ENCODE measurements at regions not wholly inside any gene's neighbourhood (a gene's known extent, or its start where the extent isn't known, plus 50 kb on each side); places are given as distances from the start of the nearest gene placed in this dataset.

GRCh38 chr18:38074298-38074876 lies 508.8 kb upstream of the CELF4 start:
- DNase-seq (ENCODE audit: low spot score): no peak

DNA sequence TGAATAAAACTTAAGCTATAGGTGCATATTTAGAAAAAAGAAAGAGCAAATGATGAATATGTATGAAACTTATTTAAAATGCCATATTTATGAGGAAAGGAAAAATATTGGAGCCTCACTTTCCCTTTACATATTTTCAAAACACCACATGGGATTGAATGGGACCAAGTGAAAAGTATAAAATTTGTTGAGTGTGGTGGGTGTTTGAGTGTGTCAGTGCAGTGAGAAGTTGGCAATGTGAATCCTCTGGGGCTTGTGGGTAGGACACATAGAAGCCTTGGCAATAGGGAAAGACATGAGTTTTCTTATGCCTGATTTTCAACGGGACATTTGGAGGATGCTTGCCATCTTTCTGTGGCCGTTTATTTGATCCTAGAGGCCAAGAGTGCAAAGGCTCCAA lies 502.2 kb upstream of the CELF4 start:
- no peak for DNase-seq (ENCODE audit: low spot score)

DNA sequence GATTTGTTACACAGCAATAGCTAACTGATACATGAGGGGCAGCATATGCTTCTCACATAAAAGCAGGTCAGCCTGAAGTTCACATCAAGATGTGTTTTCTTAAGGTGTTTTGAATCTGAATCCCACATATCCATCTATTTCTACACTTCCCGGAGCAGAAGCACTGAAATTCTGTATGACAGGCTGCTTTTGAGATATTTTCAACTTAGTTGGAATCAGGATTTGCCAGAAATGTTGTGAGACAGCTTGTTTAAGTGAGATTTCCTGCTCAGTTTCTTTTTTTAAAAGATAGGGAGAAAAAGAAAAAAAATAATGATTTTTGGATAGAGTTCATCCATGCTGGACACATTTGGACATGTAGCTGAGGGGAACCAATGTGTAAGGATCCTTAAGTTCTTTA lies 501.5 kb upstream of the CELF4 start:
- DNase-seq (ENCODE audit: low spot score): no peak

GRCh38 chr18:38052879-38053590 lies 487.4 kb upstream of the CELF4 start:
- DNase-seq (ENCODE audit: low spot score): no peak

- DNase-seq (ENCODE audit: low spot score): no peak
Measured at GRCh38 chr18:38047820-38048219, 482.2 kb upstream of the CELF4 start.

DNA sequence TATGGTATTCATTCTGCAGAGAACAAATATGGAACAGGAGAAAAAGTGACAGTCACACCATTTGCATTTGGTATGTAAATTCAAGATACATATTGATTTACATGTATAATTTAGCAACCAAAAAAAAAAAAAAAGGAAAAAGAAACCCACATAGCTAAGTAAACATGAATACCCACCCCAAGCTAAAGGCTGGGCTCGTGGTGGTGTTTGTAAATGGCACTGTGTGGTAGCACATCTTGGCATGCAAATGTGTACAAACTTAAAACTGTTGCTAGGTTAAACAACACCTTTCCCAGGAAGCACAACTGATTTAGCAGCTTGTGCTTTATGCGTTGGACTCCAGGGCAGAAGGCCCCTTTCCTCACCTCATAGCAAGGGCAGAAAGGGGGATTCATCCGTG lies 481.1 kb upstream of the CELF4 start:
- no peak for DNase-seq (ENCODE audit: low spot score)

- DNase-seq (ENCODE audit: low spot score): no peak
Measured at GRCh38 chr18:38045845-38046244, 480.2 kb upstream of the CELF4 start.

DNA sequence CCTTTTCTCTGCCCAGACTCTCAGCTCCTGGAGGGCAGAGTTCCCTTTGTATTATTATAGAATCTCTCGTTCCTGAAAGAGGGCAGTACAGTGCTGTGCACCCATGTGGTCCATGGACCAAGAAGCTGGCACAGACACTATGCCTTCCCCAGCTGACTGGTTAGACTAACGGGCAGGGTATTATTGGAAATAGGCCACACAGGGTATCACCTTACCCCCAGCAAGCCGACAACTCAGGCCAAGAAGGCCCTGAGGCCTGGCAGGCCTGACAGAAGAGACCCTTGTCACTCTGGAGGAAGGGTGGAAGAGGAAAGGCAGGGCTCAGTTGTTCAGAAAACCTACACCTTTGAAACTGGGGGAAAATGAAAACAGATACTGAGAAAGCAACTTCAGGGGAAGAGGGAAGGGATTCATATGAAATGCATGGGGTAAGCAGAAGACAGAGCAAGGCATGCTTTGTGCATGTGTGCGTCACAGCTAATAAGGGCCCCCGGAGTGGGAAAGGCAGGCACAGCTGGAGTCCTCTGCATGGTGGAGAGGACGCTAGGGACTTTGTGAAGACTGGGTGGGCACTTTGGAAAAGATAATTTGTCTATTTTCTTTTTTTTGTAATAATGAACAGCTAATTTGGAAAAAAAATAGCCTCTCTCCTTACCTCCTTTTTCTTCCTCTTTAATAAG lies 476.8 kb upstream of the CELF4 start:
- no peak for DNase-seq (ENCODE audit: low spot score)

DNA sequence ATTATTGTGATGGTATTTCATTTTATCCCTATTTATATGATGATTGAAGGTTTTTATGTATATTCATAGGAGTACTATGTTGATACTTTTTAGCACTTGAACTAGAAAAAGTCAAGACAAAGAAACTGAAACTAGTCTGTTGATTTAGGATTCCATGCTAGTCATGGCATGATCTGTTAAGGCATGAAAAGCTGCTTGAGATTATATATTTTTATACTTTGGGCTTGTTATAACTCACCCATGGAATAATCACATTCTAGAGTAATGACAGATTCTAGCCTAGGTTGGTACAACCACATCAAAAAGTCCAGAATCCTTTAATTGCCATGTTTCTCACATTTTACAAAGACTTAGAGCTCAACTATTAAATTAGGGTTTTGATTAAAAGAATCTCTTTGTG lies 472.6 kb upstream of the CELF4 start:
- no peak for DNase-seq (ENCODE audit: low spot score)

- DNase-seq (ENCODE audit: low spot score): no peak
Measured at GRCh38 chr18:38035193-38035592, 469.6 kb upstream of the CELF4 start.

- no peak for DNase-seq (ENCODE audit: low spot score)
Measured at GRCh38 chr18:38033282-38033681, 467.7 kb upstream of the CELF4 start.

- no peak for DNase-seq (ENCODE audit: low spot score)
Measured at GRCh38 chr18:38032516-38032915, 466.9 kb upstream of the CELF4 start.

DNA sequence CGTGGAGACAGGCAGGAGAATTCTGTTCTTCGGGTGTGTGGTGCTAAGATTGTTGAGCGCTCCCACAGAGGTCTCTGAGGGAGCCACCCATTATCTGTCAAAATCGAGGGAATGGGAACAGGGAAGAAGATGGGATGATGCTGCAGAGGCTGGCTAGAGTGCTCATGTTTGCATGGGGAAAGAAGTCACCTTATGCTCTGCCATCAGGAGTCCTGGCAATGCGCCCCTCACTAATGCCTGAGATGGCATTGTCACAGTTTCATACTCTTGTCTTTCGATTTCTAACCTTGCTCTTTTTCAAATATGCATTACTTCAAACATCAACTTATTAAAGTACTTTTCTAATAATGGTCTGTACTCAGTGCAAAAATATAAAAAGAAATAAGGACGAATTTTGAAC lies 463.3 kb upstream of the CELF4 start:
- no peak for DNase-seq (ENCODE audit: low spot score)

DNA sequence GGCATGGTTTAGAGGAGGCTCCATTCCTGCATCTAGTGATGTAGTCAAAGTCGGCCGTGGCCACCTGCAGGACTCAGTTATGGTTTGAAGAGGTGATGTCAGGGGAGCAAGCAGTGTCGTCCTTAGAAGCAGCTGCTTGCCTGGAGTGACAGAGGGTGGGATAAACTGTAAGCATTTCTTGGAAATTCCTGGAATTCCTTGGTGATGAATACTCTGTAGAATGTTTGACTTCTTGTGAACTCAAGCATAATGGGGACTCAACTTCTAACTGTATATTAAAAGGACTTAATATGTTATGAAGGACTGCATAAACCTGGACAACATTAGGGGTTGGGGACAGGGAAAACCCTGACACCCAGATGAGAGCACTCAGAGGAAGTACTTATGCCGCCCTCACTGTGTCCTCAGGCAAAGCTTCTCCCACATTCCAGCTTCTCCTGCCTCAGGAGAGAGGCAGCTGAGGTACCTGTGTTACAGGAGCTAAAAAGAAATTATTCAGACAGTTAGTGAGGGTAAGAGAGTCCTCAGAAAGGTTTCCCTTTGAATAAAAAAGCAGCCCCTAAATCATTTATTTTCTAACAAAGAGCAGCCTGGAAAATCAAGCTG lies 459.9 kb upstream of the CELF4 start:
- DNase-seq (ENCODE audit: low spot score): no peak

- no peak for DNase-seq (ENCODE audit: low spot score)
Measured at GRCh38 chr18:38023871-38024270, 458.3 kb upstream of the CELF4 start.

- no peak for DNase-seq (ENCODE audit: low spot score)
Measured at GRCh38 chr18:38022234-38022633, 456.6 kb upstream of the CELF4 start.

DNA sequence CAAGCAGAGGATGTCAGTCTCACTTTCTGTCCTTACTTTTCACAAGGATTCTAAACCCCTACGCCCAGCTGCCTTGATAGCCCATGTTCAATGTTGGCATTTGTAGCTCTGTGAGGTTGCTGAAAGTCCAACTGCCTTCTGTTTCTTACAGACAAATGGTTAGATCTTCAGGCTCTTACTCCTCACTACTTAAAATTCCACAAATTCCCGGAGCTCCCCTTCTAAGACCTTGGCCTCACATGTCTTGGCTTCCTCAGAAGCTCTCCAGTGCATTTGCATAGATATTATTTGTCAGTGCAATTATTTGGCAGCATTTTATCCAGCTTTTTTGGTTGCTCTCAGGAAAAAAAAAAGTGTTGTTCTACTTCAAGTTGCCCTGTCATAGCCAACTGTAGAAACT lies 453.7 kb upstream of the CELF4 start:
- DNase-seq (ENCODE audit: low spot score): no peak

GRCh38 chr18:38010971-38011857 lies 445.6 kb upstream of the CELF4 start:
- no peak for DNase-seq (ENCODE audit: low spot score)

DNA sequence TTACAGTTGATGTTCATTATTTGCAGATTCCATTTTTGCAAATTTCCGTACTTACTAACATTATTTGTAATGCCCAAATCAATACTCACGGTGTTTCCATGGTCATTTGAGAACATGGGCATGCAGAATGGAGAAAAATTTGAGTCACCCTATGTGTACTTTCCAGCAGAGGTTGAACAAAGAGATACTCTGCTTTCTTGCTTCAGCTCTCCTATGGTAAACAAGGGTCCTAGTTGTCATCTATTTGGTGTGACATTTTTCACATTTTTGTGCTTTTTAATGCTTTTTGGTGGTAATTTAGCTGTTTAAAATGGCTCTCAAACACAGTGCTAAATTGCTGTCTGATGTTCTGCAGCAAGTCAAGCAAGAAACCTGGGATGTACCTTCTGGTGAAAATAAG lies 444.4 kb upstream of the CELF4 start:
- no peak for DNase-seq (ENCODE audit: low spot score)

DNA sequence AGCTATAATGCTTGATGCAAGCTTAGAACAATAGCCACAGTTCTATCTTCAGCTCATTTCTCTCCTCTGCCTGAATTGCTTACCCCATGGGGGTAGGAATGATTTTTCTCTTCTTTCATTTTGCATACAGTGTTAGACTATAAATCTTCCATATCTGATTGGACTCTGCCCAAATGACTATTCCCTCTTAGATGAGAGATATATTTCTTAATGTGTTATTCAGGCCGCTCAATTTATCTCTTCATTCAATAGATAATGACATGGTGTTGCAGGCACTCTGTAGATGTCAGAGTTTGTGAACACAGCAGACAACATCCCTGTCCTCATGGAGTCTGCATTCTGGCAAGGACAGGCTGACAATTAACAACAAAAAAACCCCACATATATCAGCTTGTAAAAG lies 443.7 kb upstream of the CELF4 start:
- no peak for DNase-seq (ENCODE audit: low spot score)

DNA sequence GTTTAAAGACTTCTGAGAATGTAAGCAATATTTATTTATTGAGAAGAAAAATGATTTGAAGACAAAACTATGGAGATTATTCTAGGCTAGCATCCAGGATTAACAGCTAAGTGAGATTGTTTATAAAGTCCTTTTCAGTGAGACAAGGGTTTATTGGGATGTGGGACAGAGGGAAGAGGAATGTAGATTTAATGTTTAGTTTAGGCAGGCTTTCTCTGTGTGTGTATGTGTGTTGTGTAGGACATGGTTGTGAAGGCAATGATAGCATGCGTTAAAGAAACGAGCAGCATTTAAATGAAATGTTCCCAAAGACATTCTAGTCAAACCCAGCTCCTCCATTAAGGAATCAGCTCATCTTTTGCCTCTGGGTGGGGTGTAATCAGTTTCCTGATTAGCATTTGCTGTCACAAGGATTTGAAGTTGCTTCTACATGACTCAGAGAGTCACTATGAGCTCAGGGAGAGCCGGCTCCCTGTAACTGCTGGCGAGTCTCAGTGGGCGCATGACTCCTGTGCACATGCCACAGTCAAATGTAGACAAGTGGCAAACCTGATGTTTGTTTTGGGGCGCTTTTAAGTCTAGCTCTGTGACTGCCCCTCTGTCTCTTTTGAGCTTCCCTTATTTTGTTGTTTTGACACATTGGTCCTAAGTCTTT lies 442.2 kb upstream of the CELF4 start:
- DNase-seq (ENCODE audit: low spot score): no peak

All from HT-29 (cell line).